GM19240 (cell line): ENCODE measurements at regions not wholly inside any gene's neighbourhood (a gene's known extent, or its start where the extent isn't known, plus 50 kb on each side); places are given as distances from the start of the nearest gene placed in this dataset.

Experiments
- DNase-seq: peaks from one replicate; pipeline ENCODE4 v3.0.0; 2011; ENCODE audit warnings: low spot score; ENCODE audit not compliant: insufficient read length

DNA sequence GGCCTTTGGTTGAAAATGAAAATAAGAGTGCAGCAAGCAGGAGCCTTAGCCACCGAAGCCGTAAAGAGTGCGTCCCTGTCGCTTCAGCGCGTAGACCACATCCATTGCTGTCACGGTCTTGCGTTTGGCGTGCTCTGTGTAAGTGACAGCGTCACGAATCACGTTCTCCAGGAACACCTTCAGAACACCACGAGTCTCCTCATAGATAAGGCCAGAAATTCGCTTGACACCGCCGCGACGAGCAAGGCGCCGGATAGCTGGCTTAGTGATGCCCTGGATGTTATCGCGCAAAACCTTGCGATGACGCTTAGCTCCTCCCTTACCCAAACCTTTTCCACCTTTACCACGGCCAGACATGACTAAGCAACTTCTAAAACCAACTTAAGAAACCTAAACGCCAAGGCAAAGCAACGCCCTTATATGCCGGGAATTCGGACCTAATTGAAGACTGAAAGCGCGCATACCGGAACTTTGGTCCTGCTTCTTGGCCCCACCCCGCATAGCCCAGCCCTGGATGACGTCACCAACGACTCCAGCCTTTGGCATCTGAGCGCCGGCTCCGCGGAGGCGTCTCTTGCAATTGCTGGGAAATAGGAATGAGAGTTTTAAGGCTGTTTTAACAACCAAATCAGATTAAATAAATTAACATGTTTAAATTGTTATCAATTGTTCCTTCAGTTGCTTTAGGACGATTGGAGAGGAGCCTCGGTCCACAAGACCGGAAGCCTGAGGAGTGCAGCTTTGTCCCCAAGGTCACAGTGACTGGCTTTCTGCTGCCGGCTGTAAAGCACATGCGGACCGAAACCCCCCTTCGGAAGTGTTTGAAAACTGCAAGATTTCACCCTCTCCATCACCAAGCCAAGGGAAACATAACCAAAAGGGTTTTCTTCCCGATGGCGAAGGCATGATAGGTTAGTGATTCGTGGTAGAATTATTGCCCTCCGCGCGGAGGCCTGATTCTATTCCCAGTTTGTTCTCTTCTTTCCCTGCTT, 79.6 kb upstream of the BTN3A2 start:
- no peak for DNase-seq

DNA sequence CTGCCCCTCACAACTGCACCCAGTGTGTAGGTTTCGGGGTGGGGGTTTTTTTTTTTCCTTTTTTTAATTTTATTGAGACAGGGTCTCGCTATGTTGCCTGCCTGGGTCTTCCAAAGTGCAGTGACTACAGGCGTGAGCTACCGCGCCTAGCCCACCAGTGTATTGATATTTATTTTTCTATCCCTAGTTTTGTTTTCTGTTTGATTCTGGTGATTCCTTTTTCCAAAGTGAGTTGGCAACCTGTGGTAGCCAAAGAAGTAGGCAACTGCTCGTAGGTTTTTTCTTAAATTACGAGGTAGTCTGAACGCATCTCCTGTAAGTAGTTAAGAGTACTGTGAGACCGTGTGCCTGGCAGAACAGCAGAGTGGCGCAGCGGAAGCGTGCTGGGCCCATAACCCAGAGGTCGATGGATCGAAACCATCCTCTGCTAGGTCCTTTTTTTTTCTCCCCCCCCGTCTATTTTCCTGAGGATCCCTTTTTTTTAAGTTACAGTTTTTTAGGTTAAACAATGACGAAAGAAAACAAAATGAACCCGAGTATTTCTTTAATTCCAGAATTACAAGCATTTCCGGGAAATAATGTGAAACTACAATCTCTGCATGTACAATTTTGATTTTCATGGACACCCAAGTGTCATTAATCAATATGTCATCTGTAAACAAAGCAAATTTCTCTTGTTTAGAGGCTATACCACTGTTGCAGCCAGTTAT, 78.7 kb upstream of the BTN3A2 start:
- no peak for DNase-seq

DNA sequence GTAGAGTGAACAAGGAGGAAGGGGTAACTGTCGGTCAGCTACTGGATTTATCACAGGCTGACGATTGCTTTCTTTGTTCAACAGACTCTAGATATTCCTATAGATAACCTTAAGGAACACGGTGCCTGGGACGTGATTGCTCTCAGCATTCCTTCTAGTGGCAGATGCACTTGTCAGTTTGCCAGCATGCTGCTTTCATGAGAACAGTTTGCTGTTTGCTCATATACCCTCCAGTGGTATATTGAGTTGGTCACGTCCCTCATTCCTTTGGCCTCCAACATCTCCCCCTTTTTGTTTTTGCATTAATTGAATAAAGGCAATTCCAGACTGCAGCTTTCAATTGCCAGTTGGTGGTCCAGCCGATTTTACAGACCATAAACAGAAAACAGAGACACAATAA, 76.8 kb upstream of the BTN3A2 start:
- no peak for DNase-seq

DNA sequence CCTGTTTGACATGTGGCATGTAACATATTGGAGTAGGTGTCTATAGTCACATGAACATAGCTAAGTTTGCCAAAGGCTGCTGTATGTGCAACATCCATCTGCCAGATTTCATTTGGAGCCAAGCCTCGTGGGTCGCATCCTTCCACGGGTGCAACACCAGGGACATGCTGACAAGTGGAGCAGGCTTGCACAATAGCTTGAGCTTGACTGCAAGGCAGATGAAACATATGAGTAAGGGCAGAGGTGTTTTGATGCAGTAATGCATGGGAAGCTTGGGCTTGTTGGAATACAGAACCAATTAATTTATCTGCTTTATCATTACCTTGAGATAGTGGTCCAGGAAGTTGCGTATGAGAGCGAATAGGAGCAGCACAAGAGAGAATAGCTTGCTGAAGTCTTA, 74.1 kb upstream of the BTN3A2 start:
- DNase-seq, result no peak

DNA sequence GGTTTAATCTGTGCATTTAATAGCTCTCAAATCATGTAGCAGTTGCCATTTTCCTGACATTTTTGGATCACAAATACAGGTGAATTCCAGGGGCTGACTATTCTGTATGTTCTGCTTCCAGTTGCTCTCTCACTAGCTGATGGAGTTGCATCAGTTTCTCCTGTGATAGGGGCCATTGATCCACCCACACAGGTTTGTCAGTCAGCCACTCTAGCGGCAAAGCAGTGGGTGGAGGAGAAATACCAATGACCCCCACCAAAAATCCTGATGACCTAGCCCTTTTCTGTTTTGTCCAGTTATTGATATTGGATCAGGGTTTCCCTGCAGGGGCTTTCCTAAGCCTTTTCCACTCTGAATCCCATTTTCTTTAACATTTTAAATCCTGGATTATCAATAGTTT, 72.3 kb upstream of the BTN3A2 start:
- DNase-seq, result no peak

DNA sequence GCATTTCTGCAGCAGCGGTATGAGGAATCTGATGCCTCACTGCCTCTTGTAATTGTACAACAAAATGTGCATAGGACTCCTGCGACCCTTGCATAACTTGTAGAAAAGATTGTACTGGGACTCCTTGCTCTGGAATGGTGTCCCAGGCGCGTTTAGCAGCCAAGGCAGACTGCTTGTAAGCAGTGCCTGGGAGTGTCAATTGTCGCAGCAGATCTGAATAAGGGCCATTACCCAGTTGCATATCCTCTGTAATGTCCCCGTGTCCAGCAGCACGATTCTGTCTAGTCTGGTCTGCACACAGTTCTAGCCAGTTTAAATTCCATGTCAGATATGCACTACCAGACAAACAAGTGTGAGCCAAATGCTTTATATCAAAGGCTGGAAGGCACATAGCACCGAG, 70.7 kb upstream of the BTN3A2 start:
- DNase-seq, result no peak

DNA sequence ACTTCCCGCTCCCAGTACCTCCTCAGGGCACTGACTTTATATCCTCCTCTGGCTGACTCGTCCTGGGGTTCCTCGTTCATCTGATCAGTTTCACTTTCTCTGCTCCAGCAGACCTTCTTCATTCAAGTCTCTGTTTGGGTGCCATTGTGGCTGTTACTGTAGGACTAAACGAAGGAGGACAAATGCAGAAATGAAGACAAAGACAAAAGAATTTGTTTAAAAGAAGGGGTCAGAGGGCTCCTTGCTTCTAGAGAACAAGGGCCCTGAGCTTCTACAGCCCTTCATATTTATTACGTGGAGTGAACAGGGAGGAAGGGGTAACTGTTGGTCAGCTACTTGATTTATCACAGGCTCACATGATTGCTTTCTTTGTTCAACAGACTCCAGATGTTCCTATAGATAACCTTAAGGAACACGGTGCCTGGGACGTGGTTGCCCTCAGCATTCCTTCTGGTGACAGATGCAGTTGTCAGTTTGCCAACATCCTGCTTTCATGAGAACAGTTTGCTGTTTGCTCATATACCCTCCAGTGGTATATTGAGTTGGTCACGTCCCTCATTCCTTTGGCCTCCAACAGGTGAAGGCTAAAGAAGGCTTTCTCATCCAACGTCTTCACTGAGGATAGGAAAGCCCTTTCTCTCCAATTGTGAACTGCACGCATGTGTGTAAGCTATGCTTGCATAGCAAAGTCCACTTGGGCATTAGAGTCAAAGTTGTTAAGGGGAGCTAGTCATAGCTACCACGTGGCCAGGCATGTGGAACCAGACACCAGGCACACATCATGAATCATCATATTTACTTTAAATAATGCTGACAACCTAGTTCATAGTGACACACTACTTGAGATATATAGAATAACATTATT, 69.1 kb upstream of the BTN3A2 start:
- DNase-seq, result no peak

DNA sequence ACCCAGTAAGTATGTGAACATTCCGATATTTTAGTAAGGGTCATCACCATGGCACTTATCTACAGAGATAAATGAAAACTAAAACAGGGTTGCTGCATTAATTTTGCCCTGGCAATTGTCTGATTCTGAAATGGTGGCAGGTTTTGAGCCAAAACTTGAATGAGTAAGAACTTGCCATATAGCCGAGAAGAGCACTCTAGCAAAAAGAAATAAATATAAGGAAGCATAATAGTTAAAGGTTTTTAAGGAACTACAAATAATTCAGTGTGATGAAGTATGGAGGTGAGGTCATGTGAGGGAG, 68.5 kb upstream of the BTN3A2 start:
- DNase-seq, result no peak

DNA sequence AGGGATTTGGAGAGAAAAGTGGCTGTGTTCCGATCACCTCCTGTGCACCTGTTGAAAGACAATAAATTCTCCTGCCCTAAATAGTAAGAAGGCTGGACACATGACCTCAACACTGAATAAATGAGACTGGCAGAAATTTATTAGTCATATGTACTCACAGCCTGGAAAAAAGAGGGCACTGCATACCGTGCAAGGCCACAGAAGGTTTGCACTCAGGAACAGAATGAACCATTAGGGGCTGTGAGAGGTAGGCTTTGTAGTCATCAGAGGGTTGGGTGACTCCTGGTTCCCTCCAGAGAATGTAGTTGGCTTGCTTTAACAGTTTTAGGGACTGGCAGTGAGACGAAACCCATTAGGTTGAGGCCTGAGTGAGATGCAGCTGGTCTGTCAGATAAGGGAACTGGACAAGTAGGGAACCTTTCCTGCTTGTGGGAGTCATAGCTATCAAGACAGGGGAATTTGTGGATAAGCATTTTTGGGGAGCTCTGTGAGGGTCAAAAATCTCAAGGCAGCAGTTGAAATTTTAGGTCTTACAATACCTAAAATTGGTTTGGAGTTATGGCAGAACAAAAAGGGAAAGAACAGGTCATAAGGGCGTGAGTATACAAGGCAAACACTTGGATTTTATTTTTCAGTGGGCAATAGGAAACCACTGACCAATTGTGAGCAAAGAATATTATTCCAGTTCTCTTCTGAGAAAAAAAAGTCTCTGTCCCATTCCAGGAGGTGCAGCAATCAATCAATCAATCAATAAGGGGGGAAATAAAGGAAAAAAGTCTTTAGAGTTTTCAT, 67.9 kb upstream of the BTN3A2 start:
- DNase-seq, result no peak

DNA sequence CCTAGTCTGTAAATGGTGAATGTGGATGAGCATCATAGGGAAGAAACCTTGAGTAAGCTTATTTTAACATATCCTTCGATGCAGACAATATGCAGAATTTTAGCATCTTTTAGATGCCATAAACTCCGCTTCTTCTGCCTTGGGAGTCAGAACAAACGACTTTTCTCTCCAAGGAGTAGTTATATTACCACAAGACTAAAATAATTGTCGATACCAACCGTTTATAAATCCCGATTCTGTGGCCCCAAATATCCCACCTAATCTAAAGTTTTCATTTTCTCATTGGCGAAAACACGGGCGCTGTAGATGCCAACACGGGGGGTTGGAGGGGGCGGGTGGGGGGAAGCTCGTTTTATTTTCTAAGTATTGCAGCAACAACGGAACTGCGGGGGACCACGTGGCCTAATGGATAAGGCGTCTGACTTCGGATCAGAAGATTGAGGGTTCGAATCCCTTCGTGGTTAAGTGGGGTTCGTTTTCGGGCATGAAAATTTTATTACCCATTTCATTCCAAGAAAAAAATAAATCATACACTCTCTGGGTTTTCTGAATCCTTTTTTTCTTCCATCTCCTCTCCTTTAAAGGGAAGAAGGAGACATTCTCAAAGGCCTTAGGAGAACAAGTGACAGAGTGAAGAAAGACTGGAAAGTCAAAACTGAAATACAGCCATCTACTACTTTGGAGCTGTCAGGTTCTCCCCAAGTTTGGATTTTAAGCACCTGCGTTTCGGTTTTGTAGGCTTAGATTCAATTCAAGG, 65.5 kb upstream of the BTN3A2 start:
- DNase-seq, result no peak

DNA sequence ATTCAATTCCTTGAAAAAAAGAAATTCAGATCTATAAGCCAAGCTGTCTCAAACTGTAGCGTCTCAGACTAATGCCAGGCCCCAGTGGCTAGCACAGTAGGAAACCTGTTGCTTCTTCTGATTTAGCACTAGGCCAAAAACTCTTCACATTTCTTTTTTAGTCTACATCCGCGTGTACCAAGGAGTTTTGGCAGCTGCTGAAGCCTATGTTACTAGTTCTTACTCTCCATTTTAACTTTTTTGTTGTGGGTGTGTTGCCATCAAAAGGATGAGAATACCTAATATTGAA, 65.0 kb upstream of the BTN3A2 start:
- no peak for DNase-seq

DNA sequence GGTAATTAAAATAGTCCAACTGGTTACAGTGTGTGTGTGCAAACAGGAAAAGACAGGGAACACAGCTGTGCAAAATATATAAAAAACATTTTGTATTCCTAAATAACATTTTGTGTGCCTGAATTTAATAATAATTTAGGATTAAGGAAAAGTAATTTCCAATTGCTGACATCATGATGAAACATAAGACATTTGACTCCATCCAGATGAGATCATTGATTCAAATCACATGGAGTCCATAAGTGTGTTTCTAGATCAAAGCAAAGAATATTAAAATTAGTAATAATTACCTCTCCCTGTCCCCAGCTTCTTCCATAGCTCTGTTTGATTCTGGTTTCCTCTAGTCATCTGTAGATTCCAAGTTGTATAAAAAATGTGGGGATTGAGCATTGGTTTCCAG, 64.6 kb upstream of the BTN3A2 start:
- DNase-seq, result no peak

DNA sequence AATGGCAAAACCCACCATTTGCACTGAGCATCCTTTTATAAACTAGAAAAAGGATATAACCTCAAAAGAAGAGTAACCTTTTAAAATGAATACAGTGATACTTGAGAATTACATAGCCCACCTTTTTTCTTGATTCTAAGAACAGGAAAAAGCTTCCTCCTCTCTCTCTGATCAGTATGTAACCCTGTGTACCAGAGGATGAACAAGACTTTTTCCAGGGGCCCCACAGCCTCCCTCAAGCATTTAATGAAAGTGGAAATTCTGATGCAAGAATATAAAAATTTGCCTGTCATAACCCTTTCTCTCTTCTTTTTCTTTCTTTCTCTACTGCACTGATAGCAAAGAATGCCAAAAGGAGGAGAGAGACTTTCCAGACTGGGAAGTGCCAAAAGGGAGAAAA, 64.2 kb upstream of the BTN3A2 start:
- no peak for DNase-seq

DNA sequence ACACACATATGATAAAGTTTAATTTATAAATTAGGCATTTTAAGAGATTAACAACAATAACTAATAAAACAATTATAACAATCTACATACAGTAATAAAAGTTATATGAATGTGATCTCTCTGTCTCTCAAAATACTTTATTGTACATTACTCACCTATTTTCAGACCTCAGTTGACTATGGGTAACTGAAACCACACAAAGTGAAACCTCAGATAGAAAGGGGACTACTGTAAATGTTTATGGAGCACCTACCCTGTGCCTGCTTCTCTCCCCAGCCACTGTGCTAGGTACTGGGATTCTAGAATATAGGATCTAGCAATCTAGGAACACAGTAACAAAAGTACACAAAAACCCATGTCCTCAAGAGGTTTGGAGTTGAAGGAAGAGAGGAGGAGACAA, 63.4 kb upstream of the BTN3A2 start:
- no peak for DNase-seq

DNA sequence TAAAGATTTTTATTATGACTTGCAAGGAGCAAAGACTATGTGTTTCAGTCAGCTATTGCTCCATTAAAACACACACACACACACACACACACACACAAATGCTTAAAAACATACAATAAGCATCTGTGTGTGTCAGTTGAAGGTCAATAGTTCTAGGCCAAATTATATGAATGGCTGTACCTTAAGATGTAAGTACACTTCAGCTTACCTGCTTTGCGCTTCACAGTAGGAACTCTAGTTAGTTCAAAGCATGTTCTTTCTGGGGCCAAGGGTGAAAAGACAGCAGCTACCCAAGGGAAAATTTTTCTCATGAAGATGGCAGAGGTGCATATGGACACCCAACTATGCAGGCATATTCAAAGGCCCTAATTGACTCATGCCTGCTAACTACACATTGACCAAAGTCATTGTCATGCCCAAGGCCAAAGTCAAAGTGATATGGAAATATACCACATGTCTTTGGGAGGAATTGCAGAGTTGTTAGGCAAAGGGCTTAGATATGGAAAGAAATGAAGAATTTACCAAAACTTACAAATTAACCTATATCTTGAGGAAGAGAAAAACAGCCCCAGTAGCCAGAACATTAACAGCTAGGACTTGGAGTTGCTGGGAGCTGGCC, 61.9 kb upstream of the BTN3A2 start:
- no peak for DNase-seq

DNA sequence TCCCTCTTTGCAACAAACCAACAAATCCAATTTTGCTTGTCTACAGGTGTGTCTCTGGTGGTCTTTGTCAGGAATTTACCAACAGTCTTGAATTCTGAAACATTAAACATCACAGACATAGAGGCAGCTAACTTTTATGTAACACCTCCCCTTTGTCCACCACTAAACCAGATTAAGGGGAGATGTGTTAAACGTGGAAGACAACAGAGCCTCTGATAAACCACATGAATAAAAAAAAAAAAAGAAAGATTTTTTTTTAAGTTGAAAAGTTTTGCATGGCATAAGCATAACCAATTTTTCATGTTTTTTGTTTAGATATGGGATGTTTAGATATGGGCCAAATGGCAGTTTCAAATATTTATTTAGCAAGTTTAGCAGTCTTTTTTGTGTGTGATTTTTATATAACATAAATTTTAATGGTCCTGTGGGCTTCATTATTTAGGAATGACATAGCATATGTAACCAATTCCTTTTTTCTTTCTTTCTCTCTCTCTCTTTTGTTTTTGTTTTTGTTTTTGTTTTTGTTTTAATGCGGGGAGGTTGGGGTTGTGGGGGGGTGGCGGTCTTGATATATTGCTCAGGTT, 60.7 kb upstream of the BTN3A2 start:
- no peak for DNase-seq

DNA sequence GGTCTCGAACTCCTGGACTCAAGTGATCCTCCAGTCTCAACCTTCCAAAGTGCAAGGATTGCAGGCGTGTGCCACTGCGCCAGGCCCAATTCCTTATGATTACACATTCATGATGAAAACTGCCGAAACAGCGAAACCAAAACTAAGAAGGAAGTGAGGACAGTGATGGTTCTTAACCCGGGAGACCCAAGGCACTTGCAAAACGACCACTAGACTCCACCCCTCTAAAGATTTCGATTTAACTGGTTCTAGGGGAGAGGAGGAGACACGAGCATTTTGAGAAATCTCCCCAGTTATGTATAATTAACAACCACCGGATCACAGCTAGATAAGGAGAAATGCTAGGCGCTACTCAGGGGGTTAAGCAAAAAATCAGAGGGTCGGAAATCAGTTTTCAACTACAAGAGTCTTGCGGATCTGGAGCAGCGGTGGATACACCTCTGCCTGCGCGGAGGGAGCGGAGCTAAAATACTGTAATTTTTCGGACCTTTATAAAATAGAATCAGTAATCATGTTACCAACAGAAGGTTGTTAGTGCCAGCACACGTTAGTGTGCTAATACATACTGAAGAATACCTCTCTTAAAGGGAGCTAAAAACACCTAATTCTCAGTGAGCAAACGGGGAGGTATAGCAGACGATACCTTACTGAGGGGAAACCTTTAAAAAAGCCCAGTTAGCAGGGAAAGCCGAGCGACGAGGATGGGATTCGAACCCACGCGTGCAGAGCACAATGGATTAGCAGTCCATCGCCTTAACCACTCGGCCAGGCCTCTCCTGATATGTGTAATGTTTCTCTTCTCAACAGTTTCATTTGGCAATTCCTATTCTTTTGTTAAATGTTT, 60.0 kb upstream of the BTN3A2 start:
- no peak for DNase-seq

DNA sequence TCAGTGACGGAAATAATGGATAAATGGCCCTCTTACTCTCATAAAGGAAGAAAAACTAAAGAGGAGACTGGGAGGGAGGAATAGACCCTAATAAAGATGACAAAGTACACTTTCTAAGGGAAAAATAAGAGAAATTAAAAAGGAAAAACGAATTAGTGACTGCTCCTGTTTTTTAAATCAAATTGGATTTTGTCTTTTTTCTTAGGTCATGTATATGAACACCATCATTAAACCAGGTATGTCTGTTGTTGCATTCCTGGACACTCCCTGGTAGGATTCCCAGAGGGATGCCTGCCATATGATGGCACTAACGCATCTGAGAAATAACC, 59.4 kb upstream of the BTN3A2 start:
- no peak for DNase-seq

DNA sequence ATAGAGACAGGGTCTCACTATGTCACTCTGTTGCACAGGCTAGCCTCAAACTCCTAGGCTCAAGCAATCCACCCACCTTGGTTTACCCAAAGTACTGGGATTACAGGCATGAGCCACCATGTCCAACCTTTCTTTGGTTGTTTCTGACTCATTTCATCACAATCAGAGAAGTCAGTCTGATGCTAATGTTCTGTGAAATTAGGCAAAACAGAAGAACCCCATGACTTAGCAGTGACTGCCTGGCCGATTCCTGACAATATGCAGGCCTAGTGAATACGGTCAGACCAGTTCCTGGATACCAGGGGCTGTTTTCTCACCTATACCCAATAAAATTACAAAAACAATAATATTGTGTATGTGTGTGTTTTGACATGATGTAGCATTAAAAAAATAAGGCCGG, 58.8 kb upstream of the BTN3A2 start:
- no peak for DNase-seq
